Transverse colon (tissue), 4 donors: ENCODE measurements at regions not wholly inside any gene's neighbourhood (a gene's known extent, or its start where the extent isn't known, plus 50 kb on each side); places are given as distances from the start of the nearest gene placed in this dataset.

Experiments used
- DNase-seq: peaks from one replicate; pipeline ENCODE4 v3.0.0-alpha.2; 2019
- H3K27ac ChIP-seq, 4 donors: fragments of 200-600 bp; sonication (generic); 2 replicates each; pipeline ENCODE4 v1.5.1; 2016 to 2018; ENCODE audit warnings: inconsistent platforms in 4 of 4
- H3K27me3 ChIP-seq: fragments of 200-600 bp; sonication (generic); 2 replicates; pipeline ENCODE4 v1.5.1; 2017; ENCODE audit warnings: inconsistent platforms
- H3K36me3 ChIP-seq, 4 donors: fragments of 200-600 bp; sonication (generic); 2 replicates each; pipeline ENCODE4 v1.5.1; 2017 to 2019; ENCODE audit warnings: inconsistent platforms in 4 of 4
- H3K4me1 ChIP-seq, 4 donors: fragments of 200-600 bp; sonication (generic); 2 replicates each; pipeline ENCODE4 v1.5.1; 2017 to 2020; ENCODE audit warnings: inconsistent platforms in 4 of 4
- H3K4me3 ChIP-seq, 4 donors: fragments of 200-600 bp; sonication (generic); 1 replicate in 1 of 4; 2 replicates in 3 of 4; pipeline versions ENCODE4 v1.5.1 to v1.6.1; 2017 to 2019; ENCODE audit warnings: inconsistent platforms in 4 of 4
- H3K9me3 ChIP-seq, 2 donors: fragments of 200-600 bp; sonication (generic); 2 replicates each; pipeline ENCODE4 v1.5.1; 2017 to 2019; ENCODE audit warnings: inconsistent platforms in 2 of 2
- EP300 ChIP-seq: sonication (generic); formaldehyde crosslinking; IDR thresholded peaks from one replicate; pipeline ENCODE4 v1.6.1; 2017; ENCODE audit warnings: antibody characterized with exemption, low read depth
- POLR2A ChIP-seq: fragments of 450-650 bp; IDR thresholded peaks from one replicate; pipeline ENCODE4 v1.6.1; 2016; ENCODE audit warnings: antibody characterized with exemption, mild to moderate bottlenecking, moderate library complexity
- POLR2AphosphoS5 ChIP-seq, 3 donors: sonication (generic); formaldehyde crosslinking; IDR thresholded peaks; one replicate each; pipeline ENCODE4 v1.6.1; 2016; ENCODE audit warnings: antibody characterized with exemption in 3 of 3
- WGBS, 2 donors: methylation state at CpG; one replicate each; pipeline ENCODE4 v1.1.5; 2018; ENCODE audit warnings: low coverage in 1 of 2; 5-methylcytosine and 5-hydroxymethylcytosine counted together
- in situ Hi-C, 4 donors: fragments of 200-750 bp; cut with MboI; loops; one replicate each; pipeline versions ENCODE4 v1.15.0 to v1.15.1; 2017; ENCODE audit warnings: low sequenced_read_pairs in 3 of 4, low pct_ligation_motif_present in 1 of 4, low pct_unique_long_range_greater_than_20kb in 1 of 4
- intact Hi-C: fragments of 100-400 bp; cut with DNase I; formaldehyde crosslinking; loops from one replicate; pipeline ENCODE4 v1.15.1; 2023; ENCODE audit warnings: low total_unique reads
- TF ChIP-seq, protein P1 (sequence below), 5 experiments: fragments of 200-600 bp in 3 of 5; fragments of 450-650 bp in 2 of 5; sonication (generic) in 3 of 5; IDR thresholded peaks; 1 replicate in 2 of 5; 2 replicates in 3 of 5; pipeline ENCODE4 v1.5.1; 2016 to 2017; ENCODE audit warnings: antibody characterized with exemption in 5 of 5, inconsistent platforms in 3 of 5, mild to moderate bottlenecking in 2 of 5, moderate library complexity in 1 of 5

DNA sequence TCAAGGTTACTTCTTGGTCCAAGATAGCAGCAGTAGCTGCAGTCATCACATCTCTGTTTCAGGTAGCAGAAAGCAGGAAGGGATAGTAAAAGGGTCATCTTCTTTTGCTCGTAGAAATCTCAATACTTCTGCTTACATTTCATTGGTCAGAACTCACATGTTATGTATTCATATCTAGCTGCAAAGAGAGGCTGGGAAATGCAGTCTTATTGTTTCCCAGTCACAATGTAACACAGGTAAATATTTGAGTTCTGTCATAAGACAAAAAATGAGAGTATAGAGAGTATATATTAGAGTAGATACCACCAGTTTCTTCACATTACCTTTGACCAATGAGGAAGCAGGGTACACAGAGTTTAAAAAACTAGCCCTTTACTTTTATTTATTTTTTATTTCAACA lies 132.4 kb upstream of the ITGA6 start:
- H3K4me1 ChIP-seq, result peaks cover 0 to 20% (median 11%) of the 10 kb centered on the region in 4 donors
- no peak overlapping the region for H3K27ac ChIP-seq
- in situ Hi-C loops, result no loop called here
- no peak for DNase-seq
- no peaks in the 10 kb centered on the region for H3K27me3 ChIP-seq
- intact Hi-C loops, result no loop called here
- no peak for TF ChIP-seq POLR2AphosphoS5 (IDR thresholded peaks at IDR 0.05)
- TF ChIP-seq EP300, result no peak
- TF ChIP-seq, protein P1, sequence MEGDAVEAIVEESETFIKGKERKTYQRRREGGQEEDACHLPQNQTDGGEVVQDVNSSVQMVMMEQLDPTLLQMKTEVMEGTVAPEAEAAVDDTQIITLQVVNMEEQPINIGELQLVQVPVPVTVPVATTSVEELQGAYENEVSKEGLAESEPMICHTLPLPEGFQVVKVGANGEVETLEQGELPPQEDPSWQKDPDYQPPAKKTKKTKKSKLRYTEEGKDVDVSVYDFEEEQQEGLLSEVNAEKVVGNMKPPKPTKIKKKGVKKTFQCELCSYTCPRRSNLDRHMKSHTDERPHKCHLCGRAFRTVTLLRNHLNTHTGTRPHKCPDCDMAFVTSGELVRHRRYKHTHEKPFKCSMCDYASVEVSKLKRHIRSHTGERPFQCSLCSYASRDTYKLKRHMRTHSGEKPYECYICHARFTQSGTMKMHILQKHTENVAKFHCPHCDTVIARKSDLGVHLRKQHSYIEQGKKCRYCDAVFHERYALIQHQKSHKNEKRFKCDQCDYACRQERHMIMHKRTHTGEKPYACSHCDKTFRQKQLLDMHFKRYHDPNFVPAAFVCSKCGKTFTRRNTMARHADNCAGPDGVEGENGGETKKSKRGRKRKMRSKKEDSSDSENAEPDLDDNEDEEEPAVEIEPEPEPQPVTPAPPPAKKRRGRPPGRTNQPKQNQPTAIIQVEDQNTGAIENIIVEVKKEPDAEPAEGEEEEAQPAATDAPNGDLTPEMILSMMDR (IDR thresholded peaks at IDR 0.05), result no peak
- no peak for TF ChIP-seq POLR2A
- WGBS, 2 donors, result 73 to 100% methylated on average over 1 of the region's 1 CpG
- no peaks in the 10 kb centered on the region for H3K36me3 ChIP-seq
- H3K4me3 ChIP-seq, result no peak overlapping the region
- H3K9me3 ChIP-seq, result no peaks in the 10 kb centered on the region

DNA sequence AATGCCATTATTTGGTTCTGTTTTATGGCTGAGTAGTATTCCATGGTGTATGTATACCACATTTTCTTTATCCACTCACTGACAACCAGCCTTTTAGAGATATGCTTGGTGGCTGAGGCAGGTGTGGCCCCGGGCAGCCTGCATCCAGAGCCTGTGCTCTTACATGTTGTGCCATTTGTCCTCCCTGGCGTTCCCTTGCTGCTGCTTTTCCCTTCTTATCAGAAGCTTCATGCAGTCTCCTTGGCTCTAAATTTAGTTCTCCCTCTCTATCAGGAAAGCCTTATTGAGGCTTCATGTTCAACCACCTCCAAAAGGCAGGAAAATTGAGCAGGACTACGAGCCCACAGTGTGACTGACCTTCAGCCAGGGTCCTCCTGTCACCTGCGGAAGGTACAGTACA lies 131.7 kb upstream of the ITGA6 start:
- intact Hi-C loops, result no loop called here
- no peak overlapping the region for H3K27ac ChIP-seq

DNA sequence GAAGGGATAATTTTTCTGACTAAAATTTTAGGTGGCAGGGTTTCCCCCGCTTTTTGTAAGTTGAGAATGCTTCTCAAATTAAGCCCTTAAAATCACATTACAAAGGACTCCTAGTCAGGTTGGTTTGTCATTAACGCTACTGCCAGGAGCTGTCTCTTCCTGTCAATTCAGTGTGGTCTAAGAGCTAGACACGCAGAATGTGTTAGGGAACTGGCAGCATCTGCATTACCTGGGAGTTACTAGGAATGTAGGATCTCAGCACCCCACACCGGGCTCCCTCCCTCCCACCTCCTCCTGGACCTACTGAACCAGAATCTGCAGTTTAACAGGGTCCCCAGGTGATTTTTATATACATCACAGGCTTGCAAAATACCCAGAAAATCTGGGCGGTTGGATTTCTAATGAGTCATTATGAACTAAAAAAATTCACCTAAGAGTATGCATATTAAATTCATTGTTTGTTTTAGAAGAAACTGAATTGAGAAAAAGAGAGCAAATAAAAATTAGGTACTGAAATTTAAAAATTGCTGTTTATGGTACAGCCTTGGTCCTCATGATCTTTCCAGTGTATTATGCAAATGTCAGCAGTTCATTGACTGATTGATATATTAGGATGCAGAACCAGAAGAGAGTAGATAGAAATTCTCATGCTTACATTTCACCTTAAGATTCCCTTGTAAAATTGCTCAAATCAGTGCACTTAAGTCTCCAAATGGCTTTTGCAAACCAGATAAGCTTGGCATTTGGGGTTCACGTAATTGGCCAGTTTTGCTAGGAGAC lies 130.9 kb upstream of the ITGA6 start:
- Histone ChIP-seq H3K27ac (no peak overlapping the region), H3K4me1 (peaks cover 0 to 24% (median 11%) of the 10 kb centered on the region in 4 donors), H3K27me3 (no peaks in the 10 kb centered on the region), H3K36me3 (no peaks in the 10 kb centered on the region), H3K9me3 (no peaks in the 10 kb centered on the region), H3K4me3 (no peak overlapping the region)
- intact Hi-C loops, result no loop called here
- TF ChIP-seq EP300 (no peak), POLR2A (no peak), POLR2AphosphoS5 (IDR thresholded peaks at IDR 0.05) (no peak)
- TF ChIP-seq, protein P1 (IDR thresholded peaks at IDR 0.05), result no peak
- in situ Hi-C loops, result no loop called here
- no peak for DNase-seq
- 63 to 86% methylated on average over 3 to 6 of the region's 6 CpGs for WGBS, 2 donors

More for the DNA sequence above, 131.7 kb upstream of the ITGA6 start:
- Histone ChIP-seq H3K36me3 (no peaks in the 10 kb centered on the region), H3K27me3 (no peaks in the 10 kb centered on the region), H3K9me3 (no peaks in the 10 kb centered on the region), H3K4me1 (peaks cover 0 to 24% (median 11%) of the 10 kb centered on the region in 4 donors), H3K4me3 (no peak overlapping the region)
- WGBS, 2 donors, result 84 to 97% methylated on average over 4 of the region's 4 CpGs
- TF ChIP-seq, protein P1 (IDR thresholded peaks at IDR 0.05), result no peak
- TF ChIP-seq POLR2AphosphoS5 (IDR thresholded peaks at IDR 0.05) (no peak), EP300 (no peak), POLR2A (no peak)
- in situ Hi-C loops, result no loop called here
- DNase-seq, result no peak

DNA sequence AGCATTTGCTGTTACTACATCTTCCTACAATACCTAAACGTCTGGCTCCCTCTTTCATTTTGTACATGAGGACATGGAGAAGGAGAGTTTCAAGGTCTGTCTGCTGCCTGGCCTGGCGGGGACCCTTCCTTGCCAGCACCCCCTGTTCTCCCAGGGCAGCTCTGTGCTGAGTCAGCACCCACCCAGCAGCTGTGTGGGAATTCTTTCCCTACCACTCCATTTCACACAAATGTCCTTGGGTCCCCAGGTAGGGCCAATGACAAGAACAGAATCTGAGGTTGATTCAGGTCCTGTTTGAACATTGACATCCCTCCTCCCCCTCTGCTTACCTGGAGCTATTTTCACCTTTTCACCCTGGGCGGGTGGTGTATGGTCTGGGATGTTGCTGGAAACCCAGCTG lies 129.9 kb upstream of the ITGA6 start:
- DNase-seq, result no peak
- WGBS, 2 donors, result 37 to 80% methylated on average over 1 to 3 of the region's 3 CpGs
- TF ChIP-seq, protein P1 (IDR thresholded peaks at IDR 0.05), result no peak
- TF ChIP-seq EP300, result no peak
- no peak for TF ChIP-seq POLR2A
- no peak for TF ChIP-seq POLR2AphosphoS5 (IDR thresholded peaks at IDR 0.05)
- intact Hi-C loops (no loop called here), in situ Hi-C loops (no loop called here)
- no peak overlapping the region for H3K4me3 ChIP-seq
- H3K9me3 ChIP-seq, result no peaks in the 10 kb centered on the region
- no peak overlapping the region for H3K27ac ChIP-seq
- no peaks in the 10 kb centered on the region for H3K27me3 ChIP-seq
- no peaks in the 10 kb centered on the region for H3K36me3 ChIP-seq
- peaks cover 0 to 24% (median 11%) of the 10 kb centered on the region in 4 donors for H3K4me1 ChIP-seq
